ENCODE measurements at regions not wholly inside any gene's neighbourhood (a gene's known extent, or its start where the extent isn't known, plus 50 kb on each side); places are given as distances from the start of the nearest gene placed in this dataset.

- Histone ChIP-seq H3K4me3 (ENCODE audit: low read depth in 1 of 3, low read length in 3 of 3) (no peak overlapping the region), H3K36me3 (ENCODE audit: control insufficient read depth in 4 of 4, insufficient read depth in 3 of 4, low read depth in 1 of 4, low read length in 3 of 4) (no peaks in the 10 kb centered on the region), H3K9ac (ENCODE audit: low read depth in 1 of 2, low read length in 2 of 2) (no peak overlapping the region), H3K4me1 (ENCODE audit: control insufficient read depth in 4 of 4, insufficient read depth in 4 of 4, low read length in 3 of 4) (no peaks in the 10 kb centered on the region), H3K27ac (ENCODE audit: low read depth in 1 of 2, low read length in 2 of 2) (no peak overlapping the region), H3K9me3 (ENCODE audit: control insufficient read depth in 4 of 4, low read length in 3 of 4) (no peaks in the 10 kb centered on the region), H3K27me3 (ENCODE audit: control insufficient read depth in 4 of 4, insufficient read depth in 4 of 4, low read length in 3 of 4) (no peaks in the 10 kb centered on the region)
- TF ChIP-seq HNF4A (conservative IDR thresholded peaks at IDR 0.05) (no peak), ZBTB33 (IDR thresholded peaks at IDR 0.05) (no peak), REST (IDR thresholded peaks at IDR 0.05) (no peak), YY1 (IDR thresholded peaks at IDR 0.05) (no peak), SP1 (IDR thresholded peaks at IDR 0.05) (no peak)
- 59% methylated on average over 5 of the region's 5 CpGs for WGBS
- DNase-seq (ENCODE audit: low spot score), result no peak
These were observed 873.5 kb downstream of the JRKL start for GRCh38 chr11:97263183-97263858.

- no peak for DNase-seq (ENCODE audit: low spot score)
- no peak overlapping the region for H3K27ac ChIP-seq (ENCODE audit: low read depth in 1 of 2, low read length in 2 of 2)
- no peaks in the 10 kb centered on the region for H3K36me3 ChIP-seq (ENCODE audit: control insufficient read depth in 4 of 4, insufficient read depth in 3 of 4, low read depth in 1 of 4, low read length in 3 of 4)
- no peaks in the 10 kb centered on the region for H3K4me1 ChIP-seq (ENCODE audit: control insufficient read depth in 4 of 4, insufficient read depth in 4 of 4, low read length in 3 of 4)
- TF ChIP-seq ATF3 (IDR thresholded peaks at IDR 0.05) (no peak), TAF1 (conservative IDR thresholded peaks at IDR 0.05) (no peak)
- 54% methylated on average over 4 of the region's 4 CpGs for WGBS
- no peak overlapping the region for H3K9ac ChIP-seq (ENCODE audit: low read depth in 1 of 2, low read length in 2 of 2)
- no peak overlapping the region for H3K4me3 ChIP-seq (ENCODE audit: low read depth in 1 of 3, low read length in 3 of 3)
- H3K27me3 ChIP-seq (ENCODE audit: control insufficient read depth in 4 of 4, insufficient read depth in 4 of 4, low read length in 3 of 4), result no peaks in the 10 kb centered on the region
- peaks cover 0 to 9% (median 5%) of the 10 kb centered on the region in 4 donors for H3K9me3 ChIP-seq (ENCODE audit: control insufficient read depth in 4 of 4, low read length in 3 of 4)
These were observed 879.7 kb downstream of the JRKL start for GRCh38 chr11:97269527-97269926.

- H3K27me3 ChIP-seq (ENCODE audit: control insufficient read depth in 4 of 4, insufficient read depth in 4 of 4, low read length in 3 of 4), result no peaks in the 10 kb centered on the region
- H3K4me3 ChIP-seq (ENCODE audit: low read depth in 1 of 3, low read length in 3 of 3), result no peak overlapping the region
- no peak for DNase-seq (ENCODE audit: low spot score)
- H3K27ac ChIP-seq (ENCODE audit: low read depth in 1 of 2, low read length in 2 of 2), result no peak overlapping the region
- H3K36me3 ChIP-seq (ENCODE audit: control insufficient read depth in 4 of 4, insufficient read depth in 3 of 4, low read depth in 1 of 4, low read length in 3 of 4), result no peaks in the 10 kb centered on the region
- H3K4me1 ChIP-seq (ENCODE audit: control insufficient read depth in 4 of 4, insufficient read depth in 4 of 4, low read length in 3 of 4), result no peaks in the 10 kb centered on the region
- no peak overlapping the region for H3K9ac ChIP-seq (ENCODE audit: low read depth in 1 of 2, low read length in 2 of 2)
- 88% methylated on average over 4 of the region's 4 CpGs for WGBS
- H3K9me3 ChIP-seq (ENCODE audit: control insufficient read depth in 4 of 4, low read length in 3 of 4), result peaks cover 0 to 4% (median under 1%) of the 10 kb centered on the region in 4 donors
- TF ChIP-seq ZBTB33 (IDR thresholded peaks at IDR 0.05), result no peak
- TF ChIP-seq NR2F2 (IDR thresholded peaks at IDR 0.05), result no peak
- TF ChIP-seq FOXA2 (IDR thresholded peaks at IDR 0.05), result no peak
- TF ChIP-seq GABPA (IDR thresholded peaks at IDR 0.05 in 1 of 2, conservative IDR thresholded peaks at IDR 0.05 in 1 of 2), result no peak
- no peak for TF ChIP-seq RXRA (IDR thresholded peaks at IDR 0.05)
- no peak for TF ChIP-seq EGR1 (IDR thresholded peaks at IDR 0.05; ENCODE audit: low read depth in 2 of 2)
- TF ChIP-seq RAD21 (IDR thresholded peaks at IDR 0.05), result no peak
- no peak for TF ChIP-seq HNF4A (conservative IDR thresholded peaks at IDR 0.05)
- no peak for TF ChIP-seq JUND (IDR thresholded peaks at IDR 0.05)
- no peak for TF ChIP-seq REST (IDR thresholded peaks at IDR 0.05)
- no peak for TF ChIP-seq TAF1 (conservative IDR thresholded peaks at IDR 0.05)
- TF ChIP-seq FOXA1 (IDR thresholded peaks at IDR 0.05), result no peak
- no peak for TF ChIP-seq ATF3 (IDR thresholded peaks at IDR 0.05)
- no peak for TF ChIP-seq SP1 (IDR thresholded peaks at IDR 0.05)
These were observed 889.5 kb downstream of the JRKL start for GRCh38 chr11:97279341-97279740.
